DND-41 (cell line): ENCODE measurements at regions not wholly inside any gene's neighbourhood (a gene's known extent, or its start where the extent isn't known, plus 50 kb on each side); places are given as distances from the start of the nearest gene placed in this dataset.

Experiments
- ATAC-seq: fragments of 200-7000 bp; cut with Tn5 transposase; 3 replicates; pipeline ENCODE4 v1.9.1; 2021; ENCODE audit warnings: low read depth; ENCODE audit not compliant: insufficient read depth
- DNase-seq: peaks from one replicate; pipeline ENCODE4 v3.0.0-alpha.2; 2020
- H2AFZ ChIP-seq: 2 replicates; pipeline ENCODE4 v1.6.0; 2012; ENCODE audit warnings: low read depth, low read length
- H3K27ac ChIP-seq: 2 replicates; pipeline ENCODE4 v1.5.1; 2012; ENCODE audit warnings: low read length, inconsistent platforms
- H3K27me3 ChIP-seq: fragments of 200-600 bp; sonication (generic); 2 replicates; pipeline ENCODE4 v1.6.0; 2012; ENCODE audit warnings: low read length, mild to moderate bottlenecking, inconsistent platforms; ENCODE audit not compliant: insufficient read depth, poor library complexity
- H3K36me3 ChIP-seq: 2 replicates; pipeline ENCODE4 v1.5.1; 2012; ENCODE audit warnings: low read length, inconsistent platforms; ENCODE audit not compliant: insufficient read depth
- H3K4me1 ChIP-seq: 2 replicates; pipeline ENCODE4 v1.5.1; 2012; ENCODE audit warnings: mild to moderate bottlenecking, low read length; ENCODE audit not compliant: insufficient read depth
- H3K4me2 ChIP-seq: 2 replicates; pipeline ENCODE4 v1.6.0; 2012; ENCODE audit warnings: mild to moderate bottlenecking, moderate library complexity, low read length, inconsistent platforms; ENCODE audit not compliant: insufficient read depth
- H3K4me3 ChIP-seq, 2 experiments: fragments of 200-600 bp in 1 of 2; shearing (Covaris generic) in 1 of 2; 2 replicates each; pipeline ENCODE4 v1.5.1; 2012 to 2016; ENCODE audit warnings: inconsistent platforms in 2 of 2, low read length in 2 of 2, mild to moderate bottlenecking in 2 of 2, low read depth in 1 of 2, moderate library complexity in 1 of 2
- H3K79me2 ChIP-seq: 2 replicates; pipeline ENCODE4 v1.6.0; 2012; ENCODE audit warnings: low read length, inconsistent platforms; ENCODE audit not compliant: insufficient read depth
- H3K9ac ChIP-seq: 2 replicates; pipeline ENCODE4 v1.6.0; 2012; ENCODE audit warnings: low read depth, mild to moderate bottlenecking, inconsistent platforms, low read length, moderate library complexity
- H3K9me3 ChIP-seq: 2 replicates; pipeline ENCODE4 v1.5.1; 2012; ENCODE audit warnings: low read length, moderate library complexity, mild to moderate bottlenecking, inconsistent platforms; ENCODE audit not compliant: insufficient read depth, severe bottlenecking
- H4K20me1 ChIP-seq: 2 replicates; pipeline ENCODE4 v1.6.0; 2012; ENCODE audit warnings: low read length; ENCODE audit not compliant: insufficient read depth
- EZH2 ChIP-seq: IDR thresholded peaks from 3 replicates; pipeline ENCODE4 v1.6.1; 2012; ENCODE audit warnings: borderline replicate concordance, low read depth, mild to moderate bottlenecking, moderate library complexity, low read length, inconsistent platforms; ENCODE audit not compliant: severe bottlenecking
- TF ChIP-seq, protein P1 (sequence below): IDR thresholded peaks from 2 replicates; pipeline ENCODE4 v1.5.1; 2012; ENCODE audit warnings: borderline replicate concordance, low read length, moderate library complexity, mild to moderate bottlenecking; ENCODE audit not compliant: poor library complexity, severe bottlenecking; ENCODE audit errors: extremely low read depth

DNA sequence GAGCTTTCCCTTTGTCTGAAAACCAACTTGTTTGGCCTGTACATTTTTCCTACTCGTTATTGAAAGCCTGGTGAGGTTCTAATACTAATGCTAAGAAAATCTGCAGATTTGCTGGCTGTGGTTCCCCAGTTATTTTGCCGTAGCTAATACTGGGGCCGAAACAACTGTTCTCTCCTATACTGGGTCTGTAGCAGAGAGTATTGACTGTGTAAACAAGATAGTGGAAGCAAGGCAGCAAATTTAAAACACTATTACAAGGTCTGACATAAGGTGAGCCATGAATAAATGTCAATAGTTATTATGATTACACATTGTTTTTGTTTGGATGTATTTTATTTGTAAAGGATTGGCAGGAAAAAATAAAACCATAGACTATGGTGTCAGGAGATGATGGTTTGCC is 1244.0 kb downstream of the AACS start:
- H3K27ac ChIP-seq, result no peak overlapping the region
- H3K4me2 ChIP-seq, result no peak overlapping the region
- no peaks in the 10 kb centered on the region for H3K27me3 ChIP-seq
- no peaks in the 10 kb centered on the region for H4K20me1 ChIP-seq
- no peaks in the 10 kb centered on the region for H3K36me3 ChIP-seq
- no peaks in the 10 kb centered on the region for H3K4me1 ChIP-seq
- no peak for TF ChIP-seq EZH2
- TF ChIP-seq, protein P1, sequence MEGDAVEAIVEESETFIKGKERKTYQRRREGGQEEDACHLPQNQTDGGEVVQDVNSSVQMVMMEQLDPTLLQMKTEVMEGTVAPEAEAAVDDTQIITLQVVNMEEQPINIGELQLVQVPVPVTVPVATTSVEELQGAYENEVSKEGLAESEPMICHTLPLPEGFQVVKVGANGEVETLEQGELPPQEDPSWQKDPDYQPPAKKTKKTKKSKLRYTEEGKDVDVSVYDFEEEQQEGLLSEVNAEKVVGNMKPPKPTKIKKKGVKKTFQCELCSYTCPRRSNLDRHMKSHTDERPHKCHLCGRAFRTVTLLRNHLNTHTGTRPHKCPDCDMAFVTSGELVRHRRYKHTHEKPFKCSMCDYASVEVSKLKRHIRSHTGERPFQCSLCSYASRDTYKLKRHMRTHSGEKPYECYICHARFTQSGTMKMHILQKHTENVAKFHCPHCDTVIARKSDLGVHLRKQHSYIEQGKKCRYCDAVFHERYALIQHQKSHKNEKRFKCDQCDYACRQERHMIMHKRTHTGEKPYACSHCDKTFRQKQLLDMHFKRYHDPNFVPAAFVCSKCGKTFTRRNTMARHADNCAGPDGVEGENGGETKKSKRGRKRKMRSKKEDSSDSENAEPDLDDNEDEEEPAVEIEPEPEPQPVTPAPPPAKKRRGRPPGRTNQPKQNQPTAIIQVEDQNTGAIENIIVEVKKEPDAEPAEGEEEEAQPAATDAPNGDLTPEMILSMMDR, result no peak
- H3K9me3 ChIP-seq, result no peaks in the 10 kb centered on the region
- no peak for DNase-seq
- H2AFZ ChIP-seq, result no peak overlapping the region
- H3K79me2 ChIP-seq, result no peaks in the 10 kb centered on the region
- ATAC-seq, result no peak
- no peak overlapping the region for H3K9ac ChIP-seq
- H3K4me3 ChIP-seq, result no peak overlapping the region

DNA sequence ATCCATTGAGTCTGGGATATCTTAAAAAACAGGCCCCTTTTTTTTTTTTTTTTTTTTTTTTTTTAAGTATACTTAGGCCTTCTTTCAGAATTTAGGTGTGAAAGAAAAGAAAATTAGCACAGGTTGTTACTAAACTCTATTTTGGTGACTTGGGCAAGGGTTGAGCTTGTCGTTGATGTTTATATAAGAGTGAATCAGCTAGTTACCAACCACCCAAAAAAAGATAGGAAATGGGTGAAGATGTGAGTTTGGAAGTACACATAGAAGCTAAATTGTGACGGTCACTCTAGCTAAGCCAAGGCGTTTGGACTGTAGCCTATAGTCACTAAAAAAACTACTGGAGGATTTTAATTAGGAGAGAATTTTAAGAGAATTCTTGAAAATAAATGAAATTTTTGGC is 1247.2 kb downstream of the AACS start:
- no peak overlapping the region for H3K4me3 ChIP-seq
- H3K36me3 ChIP-seq, result no peaks in the 10 kb centered on the region
- DNase-seq (no peak), ATAC-seq (no peak)
- H4K20me1 ChIP-seq, result no peaks in the 10 kb centered on the region
- H2AFZ ChIP-seq, result no peak overlapping the region
- no peaks in the 10 kb centered on the region for H3K27me3 ChIP-seq
- no peaks in the 10 kb centered on the region for H3K4me1 ChIP-seq
- no peaks in the 10 kb centered on the region for H3K79me2 ChIP-seq
- H3K9ac ChIP-seq, result no peak overlapping the region
- H3K27ac ChIP-seq, result no peak overlapping the region
- TF ChIP-seq, protein P1, result no peak
- no peak for TF ChIP-seq EZH2
- H3K4me2 ChIP-seq, result no peak overlapping the region
- no peaks in the 10 kb centered on the region for H3K9me3 ChIP-seq

DNA sequence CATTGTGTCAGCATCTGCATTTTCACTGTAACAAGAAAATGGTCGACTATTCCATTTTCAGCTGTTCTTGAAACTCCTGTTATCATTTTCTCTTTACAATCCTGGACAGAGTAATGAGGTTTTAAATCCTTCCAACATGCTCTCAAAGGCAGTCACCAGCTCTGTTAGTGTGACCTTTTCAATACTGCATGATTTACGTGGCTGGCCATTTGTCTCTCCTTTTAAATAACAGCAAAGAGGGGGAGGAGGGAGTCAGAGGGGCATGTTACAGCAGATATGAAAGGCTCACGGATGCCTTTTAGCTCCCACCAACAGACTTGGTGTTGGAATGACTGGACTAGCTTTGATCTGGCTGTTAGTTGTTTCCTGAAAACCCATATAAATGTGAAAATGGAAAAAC is 1251.2 kb downstream of the AACS start:
- Histone ChIP-seq H3K9me3 (no peaks in the 10 kb centered on the region), H3K4me1 (no peaks in the 10 kb centered on the region), H4K20me1 (no peaks in the 10 kb centered on the region), H3K27ac (no peak overlapping the region), H3K36me3 (no peaks in the 10 kb centered on the region), H2AFZ (no peak overlapping the region), H3K79me2 (no peaks in the 10 kb centered on the region), H3K27me3 (no peaks in the 10 kb centered on the region), H3K4me2 (no peak overlapping the region), H3K4me3 (no peak overlapping the region), H3K9ac (no peak overlapping the region)
- DNase-seq, result no peak
- no peak for ATAC-seq
- no peak for TF ChIP-seq EZH2
- TF ChIP-seq, protein P1, result no peak
